GM12875 (cell line): ENCODE measurements at regions not wholly inside any gene's neighbourhood (a gene's known extent, or its start where the extent isn't known, plus 50 kb on each side); places are given as distances from the start of the nearest gene placed in this dataset.
"Not testable (repeated sequence)": the region's sequence is repeated elsewhere in the genome, so short reads cannot be mapped to it uniquely, and the experiment has no call there.

Experiments used
- H3K4me3 ChIP-seq: one replicate; pipeline ENCODE4 v1.5.1; 2011; ENCODE audit warnings: low read depth, low read length, control low read depth
- CTCF ChIP-seq: IDR thresholded peaks from 2 replicates; pipeline ENCODE4 v1.5.1; 2011; ENCODE audit warnings: low read depth, mild to moderate bottlenecking, control low read depth, inconsistent platforms, low read length, moderate library complexity, borderline replicate concordance; ENCODE audit not compliant: insufficient read depth

DNA sequence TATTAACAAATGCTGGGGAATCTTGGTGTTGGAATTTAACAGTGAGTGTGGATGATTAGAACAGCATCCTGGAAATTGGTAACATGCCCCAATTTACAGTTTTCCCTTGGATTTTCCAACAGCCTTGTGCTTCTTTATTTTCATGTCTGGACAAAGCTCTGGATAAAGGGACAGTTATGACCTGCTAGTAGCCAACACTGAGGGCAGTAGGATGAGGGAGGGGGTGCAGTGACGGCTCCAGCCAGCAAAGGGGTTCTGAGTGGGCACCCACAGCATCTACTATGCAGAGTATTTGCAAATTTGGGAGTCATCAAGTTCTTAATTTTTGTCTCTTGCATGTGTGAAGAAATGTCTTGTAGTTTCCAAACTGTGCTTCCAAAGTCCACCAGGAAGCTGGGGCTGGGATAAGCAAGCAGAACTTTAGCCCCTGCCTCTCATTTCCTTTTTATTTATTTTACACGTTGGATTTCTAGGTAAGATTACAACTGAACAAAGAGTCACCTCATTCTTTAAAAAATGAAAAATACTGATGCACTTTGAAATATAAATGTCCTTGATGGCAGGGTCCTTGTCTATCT, 63.0 kb upstream of the SELENOP start:
- H3K4me3 ChIP-seq = no peak overlapping the region
- TF ChIP-seq CTCF = no peak

GRCh38 chr5:42872865-42873264, 61.2 kb upstream of the SELENOP start:
- no peak overlapping the region for H3K4me3 ChIP-seq
- no peak for TF ChIP-seq CTCF

DNA sequence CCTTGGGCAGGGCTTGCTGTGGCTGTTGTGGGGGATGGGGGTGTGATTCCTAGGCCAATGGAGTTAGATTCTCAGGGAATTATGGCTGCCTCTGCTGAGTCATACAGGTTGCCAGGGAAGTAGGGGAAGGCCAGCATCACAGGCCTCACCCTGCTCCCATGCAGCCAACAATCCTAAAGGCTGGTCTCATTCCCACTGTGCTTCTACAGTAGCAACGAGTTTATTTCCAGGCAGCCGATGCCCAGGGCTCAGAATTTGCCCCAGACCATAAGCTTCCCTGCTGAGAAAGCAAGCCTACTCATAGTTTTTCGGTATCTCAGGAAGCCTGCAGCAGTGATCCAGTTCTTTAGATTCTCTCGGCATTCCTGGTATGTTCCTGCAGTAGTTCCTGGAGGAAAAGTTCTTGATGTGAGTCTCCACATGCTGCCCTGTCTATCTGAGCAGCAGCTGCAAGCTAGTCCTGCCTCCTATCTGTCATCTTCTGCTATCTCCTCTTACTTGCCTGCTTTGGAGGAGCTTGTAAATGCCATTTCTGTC, 59.3 kb upstream of the SELENOP start:
- TF ChIP-seq CTCF = no peak
- no peak overlapping the region for H3K4me3 ChIP-seq

DNA sequence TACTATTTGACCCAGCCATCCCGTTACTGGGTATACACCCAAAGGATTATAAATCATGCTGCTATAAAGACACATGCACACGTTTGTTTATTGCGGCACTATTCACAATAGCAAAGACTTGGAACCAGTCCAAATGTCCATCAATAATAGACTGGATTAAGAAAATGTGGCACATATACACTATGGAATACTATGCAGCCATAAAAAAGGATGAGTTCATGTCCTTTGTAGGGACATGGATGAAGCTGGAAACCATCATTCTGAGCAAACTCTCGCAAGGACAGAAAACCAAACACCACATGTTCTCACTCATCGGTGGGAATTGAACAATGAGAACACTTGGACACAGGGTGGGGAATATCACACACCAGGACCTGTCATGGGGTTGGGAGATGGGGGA, 56.7 kb upstream of the SELENOP start:
- H3K4me3 ChIP-seq = not testable (repeated sequence)

GRCh38 chr5:42864749-42865148, 53.1 kb upstream of the SELENOP start:
- not testable (repeated sequence) for H3K4me3 ChIP-seq
